Progenitor cell of endocrine pancreas (in vitro differentiated cells): ENCODE measurements at regions not wholly inside any gene's neighbourhood (a gene's known extent, or its start where the extent isn't known, plus 50 kb on each side); places are given as distances from the start of the nearest gene placed in this dataset.

Experiments used
- DNase-seq: peaks from one replicate; pipeline ENCODE4 v3.0.0; 2021; ENCODE audit warnings: low spot score; ENCODE audit not compliant: unreplicated experiment
- H3K27ac Mint-ChIP-seq: 2 replicates; pipeline ENCODE4 v1.8.0; 2021; ENCODE audit warnings: mild to moderate bottlenecking, moderate library complexity, mixed read lengths
- H3K27me3 Mint-ChIP-seq: 2 replicates; pipeline ENCODE4 v1.8.0; 2021; ENCODE audit warnings: mixed read lengths
- H3K36me3 Mint-ChIP-seq: 2 replicates; pipeline ENCODE4 v1.8.0; 2022; ENCODE audit warnings: mixed read lengths; ENCODE audit not compliant: insufficient read depth
- H3K4me1 Mint-ChIP-seq: 2 replicates; pipeline ENCODE4 v1.8.0; 2021; ENCODE audit warnings: low read depth, mixed read lengths
- H3K4me3 Mint-ChIP-seq: 2 replicates; pipeline ENCODE4 v1.8.0; 2021; ENCODE audit warnings: low read depth, mild to moderate bottlenecking, moderate library complexity, mixed read lengths
- H3K9me3 Mint-ChIP-seq: 2 replicates; pipeline ENCODE4 v1.8.0; 2021; ENCODE audit warnings: low read depth, mixed read lengths
- TF ChIP-seq, protein P1 (sequence below): fragments of 200-600 bp; sonication (generic); IDR thresholded peaks from one replicate; pipeline ENCODE4 v1.5.0; 2021; ENCODE audit warnings: antibody characterized with exemption, mild to moderate bottlenecking; ENCODE audit not compliant: unreplicated experiment

GRCh38 chr15:93231261-93231925 lies 142.4 kb upstream of the RGMA start:
- TF ChIP-seq, protein P1, sequence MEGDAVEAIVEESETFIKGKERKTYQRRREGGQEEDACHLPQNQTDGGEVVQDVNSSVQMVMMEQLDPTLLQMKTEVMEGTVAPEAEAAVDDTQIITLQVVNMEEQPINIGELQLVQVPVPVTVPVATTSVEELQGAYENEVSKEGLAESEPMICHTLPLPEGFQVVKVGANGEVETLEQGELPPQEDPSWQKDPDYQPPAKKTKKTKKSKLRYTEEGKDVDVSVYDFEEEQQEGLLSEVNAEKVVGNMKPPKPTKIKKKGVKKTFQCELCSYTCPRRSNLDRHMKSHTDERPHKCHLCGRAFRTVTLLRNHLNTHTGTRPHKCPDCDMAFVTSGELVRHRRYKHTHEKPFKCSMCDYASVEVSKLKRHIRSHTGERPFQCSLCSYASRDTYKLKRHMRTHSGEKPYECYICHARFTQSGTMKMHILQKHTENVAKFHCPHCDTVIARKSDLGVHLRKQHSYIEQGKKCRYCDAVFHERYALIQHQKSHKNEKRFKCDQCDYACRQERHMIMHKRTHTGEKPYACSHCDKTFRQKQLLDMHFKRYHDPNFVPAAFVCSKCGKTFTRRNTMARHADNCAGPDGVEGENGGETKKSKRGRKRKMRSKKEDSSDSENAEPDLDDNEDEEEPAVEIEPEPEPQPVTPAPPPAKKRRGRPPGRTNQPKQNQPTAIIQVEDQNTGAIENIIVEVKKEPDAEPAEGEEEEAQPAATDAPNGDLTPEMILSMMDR, result no peak
- no peak for DNase-seq
- Mint-ChIP-seq H3K4me1 (peaks cover 6% of the 10 kb centered on the region), H3K27ac (no peak overlapping the region), H3K36me3 (no peaks in the 10 kb centered on the region), H3K4me3 (no peak overlapping the region), H3K9me3 (peaks cover 3% of the 10 kb centered on the region), H3K27me3 (peaks cover 21% of the 10 kb centered on the region)

DNA sequence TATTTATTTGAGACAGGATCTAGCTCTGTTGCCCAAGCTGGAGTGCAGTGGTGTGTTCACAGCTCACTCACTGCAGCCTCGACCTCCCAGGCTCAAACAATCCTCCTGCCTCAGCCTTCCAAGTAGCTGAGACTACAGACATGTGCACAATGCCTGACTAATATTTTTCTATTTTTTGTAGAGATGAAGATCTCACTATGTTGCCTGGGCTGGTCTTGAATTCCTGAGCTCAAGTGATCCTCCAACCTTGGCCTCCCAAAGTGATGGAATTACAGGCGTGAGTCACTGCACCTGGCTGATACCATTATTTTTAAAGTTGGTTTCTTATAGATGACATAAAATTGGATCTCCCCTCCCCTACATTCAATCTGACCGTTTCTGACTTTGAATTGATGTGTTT lies 139.5 kb upstream of the RGMA start:
- peaks cover 10% of the 10 kb centered on the region for H3K27me3 Mint-ChIP-seq
- TF ChIP-seq, protein P1, result no peak
- no peak for DNase-seq
- H3K9me3 Mint-ChIP-seq, result peaks cover 3% of the 10 kb centered on the region
- no peak overlapping the region for H3K27ac Mint-ChIP-seq
- no peaks in the 10 kb centered on the region for H3K4me1 Mint-ChIP-seq
- H3K4me3 Mint-ChIP-seq, result no peak overlapping the region
- no peaks in the 10 kb centered on the region for H3K36me3 Mint-ChIP-seq

DNA sequence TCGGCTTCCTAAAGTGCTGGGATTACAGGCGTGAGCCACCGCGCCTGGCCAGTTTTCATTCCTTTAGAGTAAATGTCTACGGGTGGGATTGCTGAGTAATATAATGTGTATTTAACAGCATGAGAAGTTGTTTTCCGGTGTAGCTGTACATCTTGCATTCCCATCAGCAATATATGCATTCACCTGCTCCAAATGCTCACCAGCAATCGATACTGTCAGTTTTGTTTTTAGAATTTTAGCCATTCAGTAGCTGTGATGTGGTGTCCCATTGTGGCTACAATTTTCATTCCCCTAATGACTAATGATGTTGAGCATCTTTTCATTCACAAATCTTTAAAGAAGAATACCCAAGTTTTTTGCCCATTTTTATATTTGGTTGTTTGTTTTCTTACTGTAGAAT lies 134.8 kb upstream of the RGMA start:
- no peaks in the 10 kb centered on the region for H3K4me1 Mint-ChIP-seq
- H3K27me3 Mint-ChIP-seq, result peaks cover 9% of the 10 kb centered on the region
- no peaks in the 10 kb centered on the region for H3K9me3 Mint-ChIP-seq
- no peaks in the 10 kb centered on the region for H3K36me3 Mint-ChIP-seq
- DNase-seq, result no peak
- H3K4me3 Mint-ChIP-seq, result no peak overlapping the region
- TF ChIP-seq, protein P1, result no peak
- H3K27ac Mint-ChIP-seq, result no peak overlapping the region

DNA sequence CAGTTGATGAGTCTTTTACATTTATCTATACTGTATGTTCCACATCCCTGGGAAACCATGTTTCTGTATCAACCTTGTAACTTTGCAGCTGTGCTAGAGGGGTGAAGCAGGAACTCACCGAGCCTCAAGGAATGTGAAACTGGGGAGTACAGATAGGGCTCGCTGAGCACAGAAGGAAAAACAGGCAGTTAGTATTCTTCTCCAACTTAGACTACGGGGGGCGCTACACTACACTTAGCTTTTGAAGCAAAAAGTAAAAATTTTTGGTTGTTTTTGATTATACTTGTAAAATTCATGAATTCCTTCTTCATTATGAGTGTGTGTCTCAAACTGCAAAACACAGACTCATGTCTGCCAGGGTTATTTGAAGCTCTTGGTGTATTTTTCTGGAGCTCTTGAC lies 132.7 kb upstream of the RGMA start:
- DNase-seq, result no peak
- no peak overlapping the region for H3K4me3 Mint-ChIP-seq
- no peaks in the 10 kb centered on the region for H3K36me3 Mint-ChIP-seq
- H3K9me3 Mint-ChIP-seq, result no peaks in the 10 kb centered on the region
- H3K27ac Mint-ChIP-seq, result no peak overlapping the region
- TF ChIP-seq, protein P1, result no peak
- no peaks in the 10 kb centered on the region for H3K4me1 Mint-ChIP-seq
- H3K27me3 Mint-ChIP-seq, result peaks cover 10% of the 10 kb centered on the region

GRCh38 chr15:93219859-93220420 lies 130.9 kb upstream of the RGMA start:
- no peak for DNase-seq
- Mint-ChIP-seq H3K4me1 (no peaks in the 10 kb centered on the region), H3K9me3 (no peaks in the 10 kb centered on the region), H3K36me3 (no peaks in the 10 kb centered on the region), H3K27ac (no peak overlapping the region), H3K4me3 (no peak overlapping the region), H3K27me3 (peaks cover 11% of the 10 kb centered on the region)
- TF ChIP-seq, protein P1, result no peak
